Spleen (tissue), 7 donors: ENCODE measurements at regions not wholly inside any gene's neighbourhood (a gene's known extent, or its start where the extent isn't known, plus 50 kb on each side); places are given as distances from the start of the nearest gene placed in this dataset.

Experiments
- POLR2A ChIP-seq, 3 donors: fragments of 450-650 bp; IDR thresholded peaks; one replicate each; pipeline ENCODE4 v1.5.1; 2017; ENCODE audit warnings: antibody characterized with exemption in 3 of 3, mild to moderate bottlenecking in 1 of 3
- TF ChIP-seq, protein P1 (sequence below), 11 experiments: fragments of 200-600 bp in 7 of 11; fragments of 450-650 bp in 4 of 11; sonication (generic) in 4 of 11; IDR thresholded peaks in 8 of 11; conservative IDR thresholded peaks in 3 of 11; 1 replicate in 7 of 11; 2 replicates in 4 of 11; pipeline versions ENCODE4 v1.4.0 to v1.8.0; 2016 to 2021; ENCODE audit warnings: antibody characterized with exemption in 11 of 11, inconsistent platforms in 4 of 11, mild to moderate bottlenecking in 1 of 11
- donor health status: DM: no; HTN: no; CAD: no; lungs with moderate emphysema.
- donor health status: DM: no; HTN: no; CAD: no.
- donor health status: DM: no; HTN: no; CAD: no.

- TF ChIP-seq, protein P1, sequence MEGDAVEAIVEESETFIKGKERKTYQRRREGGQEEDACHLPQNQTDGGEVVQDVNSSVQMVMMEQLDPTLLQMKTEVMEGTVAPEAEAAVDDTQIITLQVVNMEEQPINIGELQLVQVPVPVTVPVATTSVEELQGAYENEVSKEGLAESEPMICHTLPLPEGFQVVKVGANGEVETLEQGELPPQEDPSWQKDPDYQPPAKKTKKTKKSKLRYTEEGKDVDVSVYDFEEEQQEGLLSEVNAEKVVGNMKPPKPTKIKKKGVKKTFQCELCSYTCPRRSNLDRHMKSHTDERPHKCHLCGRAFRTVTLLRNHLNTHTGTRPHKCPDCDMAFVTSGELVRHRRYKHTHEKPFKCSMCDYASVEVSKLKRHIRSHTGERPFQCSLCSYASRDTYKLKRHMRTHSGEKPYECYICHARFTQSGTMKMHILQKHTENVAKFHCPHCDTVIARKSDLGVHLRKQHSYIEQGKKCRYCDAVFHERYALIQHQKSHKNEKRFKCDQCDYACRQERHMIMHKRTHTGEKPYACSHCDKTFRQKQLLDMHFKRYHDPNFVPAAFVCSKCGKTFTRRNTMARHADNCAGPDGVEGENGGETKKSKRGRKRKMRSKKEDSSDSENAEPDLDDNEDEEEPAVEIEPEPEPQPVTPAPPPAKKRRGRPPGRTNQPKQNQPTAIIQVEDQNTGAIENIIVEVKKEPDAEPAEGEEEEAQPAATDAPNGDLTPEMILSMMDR (IDR thresholded peaks at IDR 0.05 in 8 of 11, conservative IDR thresholded peaks at IDR 0.05 in 3 of 11), result no peak
- TF ChIP-seq POLR2A (IDR thresholded peaks at IDR 0.05), result no peak
These were observed 66.6 kb upstream of the KSR1 start for GRCh38 chr17:27389542-27390140.
